ENCODE measurements at regions not wholly inside any gene's neighbourhood (a gene's known extent, or its start where the extent isn't known, plus 50 kb on each side); places are given as distances from the start of the nearest gene placed in this dataset.
A peak's percentile ranks its signal among the peaks of the same experiment; 100 is the strongest.

DNA sequence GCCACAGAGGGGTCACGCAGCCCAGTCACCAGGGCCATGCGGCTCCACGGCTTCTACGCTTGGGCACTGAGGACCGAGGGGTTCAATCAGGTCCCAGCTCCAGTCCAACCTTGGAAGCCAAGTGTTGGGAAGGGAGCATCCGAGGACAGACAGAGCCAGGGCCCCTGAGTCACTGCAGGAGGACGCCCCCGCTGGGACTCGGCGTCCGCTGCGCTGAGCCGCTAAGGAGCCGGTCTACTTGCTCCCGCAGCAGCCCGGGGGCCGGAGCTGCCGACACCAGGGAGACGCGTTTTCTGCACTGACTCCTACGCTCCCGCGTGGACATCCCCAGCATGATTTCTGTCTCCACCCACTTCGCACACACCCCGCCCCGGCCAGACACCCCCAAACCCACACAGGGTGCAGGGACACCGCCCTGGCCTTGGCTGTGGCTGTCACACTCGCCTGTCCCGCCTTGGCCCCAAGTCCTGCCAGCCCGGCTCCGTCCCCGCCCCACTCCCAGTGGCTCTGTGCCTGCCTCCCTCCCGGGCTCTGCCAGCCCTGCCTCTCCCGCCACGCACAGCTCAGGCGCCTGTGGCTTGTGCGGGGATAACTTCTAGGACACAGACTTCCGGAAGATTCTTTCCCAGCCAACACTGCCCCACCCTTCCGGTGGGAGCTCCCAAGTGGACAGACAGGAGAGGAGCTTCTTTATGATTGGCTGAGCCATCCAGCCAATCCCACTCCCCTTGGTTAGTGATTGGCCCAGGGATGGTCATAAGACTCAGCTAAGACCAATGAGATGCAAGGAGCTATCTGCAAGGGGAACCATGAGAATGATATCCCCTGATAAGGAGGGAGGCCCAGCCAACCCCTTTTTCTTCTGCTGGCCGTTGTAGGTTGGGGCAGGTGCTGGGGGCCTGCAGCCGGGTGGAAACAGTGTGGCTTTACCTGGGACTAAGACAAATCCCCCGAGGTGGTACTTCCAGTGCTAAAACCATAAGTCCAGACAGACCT lies 118.9 kb upstream of the SFSWAP start (continued):
- TF ChIP-seq, protein P1, sequence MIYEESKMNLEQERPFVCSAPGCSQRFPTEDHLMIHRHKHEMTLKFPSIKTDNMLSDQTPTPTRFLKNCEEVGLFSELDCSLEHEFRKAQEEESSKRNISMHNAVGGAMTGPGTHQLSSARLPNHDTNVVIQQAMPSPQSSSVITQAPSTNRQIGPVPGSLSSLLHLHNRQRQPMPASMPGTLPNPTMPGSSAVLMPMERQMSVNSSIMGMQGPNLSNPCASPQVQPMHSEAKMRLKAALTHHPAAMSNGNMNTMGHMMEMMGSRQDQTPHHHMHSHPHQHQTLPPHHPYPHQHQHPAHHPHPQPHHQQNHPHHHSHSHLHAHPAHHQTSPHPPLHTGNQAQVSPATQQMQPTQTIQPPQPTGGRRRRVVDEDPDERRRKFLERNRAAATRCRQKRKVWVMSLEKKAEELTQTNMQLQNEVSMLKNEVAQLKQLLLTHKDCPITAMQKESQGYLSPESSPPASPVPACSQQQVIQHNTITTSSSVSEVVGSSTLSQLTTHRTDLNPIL (CRISPR knock-in tag; IDR thresholded peaks at IDR 0.05), result no peak
- no peak for TF ChIP-seq RBM22 (IDR thresholded peaks at IDR 0.05; ENCODE audit: low read depth, low read length, poor library complexity, severe bottlenecking)
- TF ChIP-seq ZNF507 (tag; conservative IDR thresholded peaks at IDR 0.05), result no peak
- TF ChIP-seq NFIX (CRISPR knock-in tag; IDR thresholded peaks at IDR 0.05; ENCODE audit: low read depth), result no peak
- no peak for TF ChIP-seq KLF10 (CRISPR knock-in tag; IDR thresholded peaks at IDR 0.05)
- TF ChIP-seq RFX7 (CRISPR knock-in tag; IDR thresholded peaks at IDR 0.05), result no peak
- no peak for TF ChIP-seq RFX5 (IDR thresholded peaks at IDR 0.05; ENCODE audit: low read depth, low read length)
- no peak for TF ChIP-seq MYNN (IDR thresholded peaks at IDR 0.05)
- TF ChIP-seq MYNN (CRISPR knock-in tag; IDR thresholded peaks at IDR 0.05), result no peak
- TF ChIP-seq FOXA3 (CRISPR knock-in tag; conservative IDR thresholded peaks at IDR 0.05 in 1 of 2, IDR thresholded peaks at IDR 0.05 in 1 of 2), result no peak
- TF ChIP-seq NFYB (IDR thresholded peaks at IDR 0.05; ENCODE audit: extremely low read depth, insufficient read length), result peak; percentile 61
- TF ChIP-seq ZNF699 (CRISPR knock-in tag; IDR thresholded peaks at IDR 0.05; ENCODE audit: insufficient replicate concordance), result no peak
- no peak for TF ChIP-seq ZNF57 (CRISPR knock-in tag; IDR thresholded peaks at IDR 0.05)
- TF ChIP-seq BRF1 (IDR thresholded peaks at IDR 0.05; ENCODE audit: borderline replicate concordance, extremely low read depth, insufficient read length), result no peak
- TF ChIP-seq IFI16 (CRISPR knock-in tag; IDR thresholded peaks at IDR 0.05), result no peak
- TF ChIP-seq JUNB (CRISPR knock-in tag; conservative IDR thresholded peaks at IDR 0.05), result no peak
- no peak for TF ChIP-seq CEBPB (tag; IDR thresholded peaks at IDR 0.05)
- no peak for TF ChIP-seq ESRRB (CRISPR knock-in tag; IDR thresholded peaks at IDR 0.05; ENCODE audit: borderline replicate concordance)
- no peak for TF ChIP-seq HCFC1 (IDR thresholded peaks at IDR 0.05; ENCODE audit: low read depth, low read length)
- peak; percentile 42; the same call in 1 of the 2 replicates for TF ChIP-seq PHF8 (IDR thresholded peaks at IDR 0.05; ENCODE audit: borderline replicate concordance, low read length)
- no peak for TF ChIP-seq MIER1 (IDR thresholded peaks at IDR 0.05; ENCODE audit: low read depth)
- TF ChIP-seq ZNF583 (CRISPR knock-in tag; IDR thresholded peaks at IDR 0.05), result no peak
- TF ChIP-seq, protein P2, sequence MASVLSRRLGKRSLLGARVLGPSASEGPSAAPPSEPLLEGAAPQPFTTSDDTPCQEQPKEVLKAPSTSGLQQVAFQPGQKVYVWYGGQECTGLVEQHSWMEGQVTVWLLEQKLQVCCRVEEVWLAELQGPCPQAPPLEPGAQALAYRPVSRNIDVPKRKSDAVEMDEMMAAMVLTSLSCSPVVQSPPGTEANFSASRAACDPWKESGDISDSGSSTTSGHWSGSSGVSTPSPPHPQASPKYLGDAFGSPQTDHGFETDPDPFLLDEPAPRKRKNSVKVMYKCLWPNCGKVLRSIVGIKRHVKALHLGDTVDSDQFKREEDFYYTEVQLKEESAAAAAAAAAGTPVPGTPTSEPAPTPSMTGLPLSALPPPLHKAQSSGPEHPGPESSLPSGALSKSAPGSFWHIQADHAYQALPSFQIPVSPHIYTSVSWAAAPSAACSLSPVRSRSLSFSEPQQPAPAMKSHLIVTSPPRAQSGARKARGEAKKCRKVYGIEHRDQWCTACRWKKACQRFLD (CRISPR knock-in tag; IDR thresholded peaks at IDR 0.05), result no peak
- peak; percentile 39; the same call in 1 of the 2 replicates for TF ChIP-seq GABPB1 (CRISPR knock-in tag; IDR thresholded peaks at IDR 0.05)
- TF ChIP-seq ZFX (CRISPR knock-in tag; IDR thresholded peaks at IDR 0.05), result no peak
- no peak for TF ChIP-seq FOXK1 (CRISPR knock-in tag; IDR thresholded peaks at IDR 0.05; ENCODE audit: borderline replicate concordance)
- TF ChIP-seq CHD2 (IDR thresholded peaks at IDR 0.05; ENCODE audit: low read depth, low read length), result no peak
